ENCODE measurements at regions not wholly inside any gene's neighbourhood (a gene's known extent, or its start where the extent isn't known, plus 50 kb on each side); places are given as distances from the start of the nearest gene placed in this dataset.

DNA sequence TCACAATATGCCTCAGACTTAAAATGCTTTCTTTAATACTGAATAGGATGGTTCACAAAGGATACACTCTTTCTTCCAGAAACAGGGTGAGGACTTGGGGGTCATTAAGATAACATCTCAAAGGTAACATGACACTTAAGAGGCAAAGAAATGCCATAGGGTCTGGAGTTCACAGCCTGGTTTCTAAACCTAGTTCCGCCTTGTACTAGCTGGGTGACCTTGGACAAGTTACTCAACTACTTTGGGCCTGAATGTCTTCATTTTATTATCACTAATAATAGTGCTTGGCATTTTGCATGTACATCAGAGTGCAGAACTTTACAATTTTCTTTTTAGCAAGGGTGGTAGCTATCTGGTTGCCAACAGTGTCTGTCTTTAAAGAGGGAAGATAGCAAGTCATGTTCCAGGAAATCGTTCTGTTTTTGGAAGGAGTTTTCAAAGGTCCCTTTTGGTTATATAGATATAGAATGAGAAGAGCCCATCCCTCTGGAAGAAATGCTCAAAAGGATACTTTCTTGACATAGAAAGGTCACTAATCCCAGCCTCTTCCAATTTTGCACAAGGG lies 257.8 kb downstream of the NUAK1 start:
- TF ChIP-seq, protein P1, sequence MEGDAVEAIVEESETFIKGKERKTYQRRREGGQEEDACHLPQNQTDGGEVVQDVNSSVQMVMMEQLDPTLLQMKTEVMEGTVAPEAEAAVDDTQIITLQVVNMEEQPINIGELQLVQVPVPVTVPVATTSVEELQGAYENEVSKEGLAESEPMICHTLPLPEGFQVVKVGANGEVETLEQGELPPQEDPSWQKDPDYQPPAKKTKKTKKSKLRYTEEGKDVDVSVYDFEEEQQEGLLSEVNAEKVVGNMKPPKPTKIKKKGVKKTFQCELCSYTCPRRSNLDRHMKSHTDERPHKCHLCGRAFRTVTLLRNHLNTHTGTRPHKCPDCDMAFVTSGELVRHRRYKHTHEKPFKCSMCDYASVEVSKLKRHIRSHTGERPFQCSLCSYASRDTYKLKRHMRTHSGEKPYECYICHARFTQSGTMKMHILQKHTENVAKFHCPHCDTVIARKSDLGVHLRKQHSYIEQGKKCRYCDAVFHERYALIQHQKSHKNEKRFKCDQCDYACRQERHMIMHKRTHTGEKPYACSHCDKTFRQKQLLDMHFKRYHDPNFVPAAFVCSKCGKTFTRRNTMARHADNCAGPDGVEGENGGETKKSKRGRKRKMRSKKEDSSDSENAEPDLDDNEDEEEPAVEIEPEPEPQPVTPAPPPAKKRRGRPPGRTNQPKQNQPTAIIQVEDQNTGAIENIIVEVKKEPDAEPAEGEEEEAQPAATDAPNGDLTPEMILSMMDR (IDR thresholded peaks at IDR 0.05) = no peak
- TF ChIP-seq POLR2A (IDR thresholded peaks at IDR 0.05) = no peak
